CD14-positive monocyte (primary cell): ENCODE measurements at regions not wholly inside any gene's neighbourhood (a gene's known extent, or its start where the extent isn't known, plus 50 kb on each side); places are given as distances from the start of the nearest gene placed in this dataset.

Source experiments
- DNase-seq, 3 donors: peaks; one replicate each; pipeline ENCODE4 v3.0.0-alpha.2; 2011 to 2022
- H2AFZ ChIP-seq: 2 replicates; pipeline ENCODE4 v1.6.0; 2012; ENCODE audit warnings: mild to moderate bottlenecking, low read depth, low read length, inconsistent platforms; ENCODE audit not compliant: insufficient read depth, poor library complexity, severe bottlenecking
- H3K27ac ChIP-seq, 2 donors: 1 replicate in 1 of 2; 2 replicates in 1 of 2; pipeline ENCODE4 v1.5.1; 2012 to 2013; ENCODE audit warnings: low read length in 2 of 2, control low read depth in 1 of 2, inconsistent platforms in 1 of 2, low read depth in 1 of 2, mild to moderate bottlenecking in 1 of 2
- H3K27me3 ChIP-seq, 2 donors: one replicate each; pipeline versions ENCODE4 v1.6.0 to v1.6.1; 2011 to 2013; ENCODE audit warnings: low read length in 2 of 2; ENCODE audit not compliant: control insufficient read depth in 2 of 2, insufficient read depth in 2 of 2
- H3K36me3 ChIP-seq, 2 donors: replicated peaks in 1 of 2; 1 replicate in 1 of 2; 2 replicates in 1 of 2; pipeline versions ENCODE4 v1.5.1 to v1.6.1; 2012 to 2013; ENCODE audit warnings: low read length in 2 of 2, control low read depth in 1 of 2, inconsistent platforms in 1 of 2, mild to moderate bottlenecking in 1 of 2; ENCODE audit not compliant: insufficient read depth in 2 of 2, control insufficient read depth in 1 of 2
- H3K4me1 ChIP-seq, 2 donors: 1 replicate in 1 of 2; 2 replicates in 1 of 2; pipeline versions ENCODE4 v1.5.1 to v1.6.1; 2012 to 2013; ENCODE audit warnings: low read length in 2 of 2, control low read depth in 1 of 2, inconsistent platforms in 1 of 2, mild to moderate bottlenecking in 1 of 2, moderate library complexity in 1 of 2; ENCODE audit not compliant: insufficient read depth in 2 of 2, control insufficient read depth in 1 of 2
- H3K4me2 ChIP-seq: replicated peaks from 2 replicates; pipeline ENCODE3; 2012; ENCODE audit warnings: low read length, moderate library complexity, mild to moderate bottlenecking; ENCODE audit not compliant: poor library complexity, severe bottlenecking; ENCODE audit errors: extremely low read depth
- H3K4me3 ChIP-seq, 3 experiments: fragments of 200-600 bp in 1 of 3; sonication (generic) in 1 of 3; replicated peaks in 1 of 3; 1 replicate in 2 of 3; 2 replicates in 1 of 3; pipeline ENCODE4 v1.5.1; 2011 to 2013; ENCODE audit warnings: low read length in 3 of 3, mild to moderate bottlenecking in 3 of 3, control low read depth in 2 of 3, low read depth in 2 of 3, inconsistent platforms in 1 of 3, moderate library complexity in 1 of 3
- H3K79me2 ChIP-seq: 2 replicates; pipeline ENCODE4 v1.6.0; 2012; ENCODE audit warnings: mild to moderate bottlenecking, control low read depth, inconsistent platforms, low read length, moderate library complexity; ENCODE audit not compliant: insufficient read depth
- H3K9ac ChIP-seq: 2 replicates; pipeline ENCODE4 v1.6.0; 2017; ENCODE audit warnings: low read length, mild to moderate bottlenecking; ENCODE audit not compliant: insufficient read depth, poor library complexity, severe bottlenecking
- H3K9me3 ChIP-seq, 2 donors: replicated peaks in 1 of 2; 1 replicate in 1 of 2; 2 replicates in 1 of 2; pipeline versions ENCODE4 v1.5.1 to v1.6.1; 2012 to 2013; ENCODE audit warnings: low read length in 2 of 2, control low read depth in 1 of 2; ENCODE audit not compliant: control insufficient read depth in 1 of 2, insufficient read depth in 1 of 2
- H4K20me1 ChIP-seq: 2 replicates; pipeline ENCODE4 v1.6.0; 2012; ENCODE audit warnings: mild to moderate bottlenecking, low read length, control low read depth, moderate library complexity; ENCODE audit not compliant: insufficient read depth
- H3K27ac Mint-ChIP-seq, 7 donors: one replicate each; pipeline ENCODE4 v1.8.0; 2020; ENCODE audit warnings: mild to moderate bottlenecking in 7 of 7, mixed read lengths in 7 of 7, moderate library complexity in 6 of 7, inconsistent platforms in 2 of 7
- H3K27me3 Mint-ChIP-seq, 3 donors: one replicate each; pipeline ENCODE4 v1.8.0; 2021 to 2022; ENCODE audit warnings: low read depth in 3 of 3, mild to moderate bottlenecking in 3 of 3, mixed read lengths in 3 of 3, moderate library complexity in 3 of 3, inconsistent platforms in 1 of 3
- H3K36me3 Mint-ChIP-seq, 2 donors: one replicate each; pipeline ENCODE4 v1.8.0; 2020; ENCODE audit warnings: mixed read lengths in 2 of 2, inconsistent platforms in 1 of 2, mild to moderate bottlenecking in 1 of 2
- H3K4me1 Mint-ChIP-seq: one replicate; pipeline ENCODE4 v1.8.0; 2020; ENCODE audit warnings: mild to moderate bottlenecking, mixed read lengths
- H3K4me3 Mint-ChIP-seq, 2 donors: one replicate each; pipeline ENCODE4 v1.8.0; 2020; ENCODE audit warnings: mild to moderate bottlenecking in 2 of 2, mixed read lengths in 2 of 2, moderate library complexity in 1 of 2
- H3K9me3 Mint-ChIP-seq, 7 donors: one replicate each; pipeline ENCODE4 v1.8.0; 2020 to 2022; ENCODE audit warnings: mixed read lengths in 7 of 7, mild to moderate bottlenecking in 6 of 7, moderate library complexity in 6 of 7, inconsistent platforms in 2 of 7
- CTCF ChIP-seq: fragments of 200-600 bp; IDR thresholded peaks from one replicate; pipeline ENCODE4 v1.8.0; 2022; ENCODE audit warnings: antibody characterized with exemption, mild to moderate bottlenecking
- WGBS: methylation state at CpG from one replicate; pipeline ENCODE4 v1.1.5; 2013; ENCODE audit warnings: missing lambda C conversion rate; ENCODE audit not compliant: insufficient coverage; 5-methylcytosine and 5-hydroxymethylcytosine counted together
- intact Hi-C, 2 donors: fragments of 100-400 bp; cut with micrococcal nuclease; formaldehyde crosslinking; loops; one replicate each; pipeline versions ENCODE4 v1.15.0 to v1.15.1; 2023

GRCh38 chr4:43918377-43918776 lies 530.2 kb downstream of the KCTD8 start:
- Histone ChIP-seq H2AFZ (no peak overlapping the region), H3K9ac (no peak overlapping the region), H3K4me2 (no peak overlapping the region), H3K9me3 (peaks cover 2 to 6% of the 10 kb centered on the region in 2 donors), H3K4me3 (no peak overlapping the region), H3K27ac (no peak overlapping the region), H3K27me3 (no peaks in the 10 kb centered on the region), H3K79me2 (no peaks in the 10 kb centered on the region), H4K20me1 (no peaks in the 10 kb centered on the region), H3K36me3 (no peaks in the 10 kb centered on the region), H3K4me1 (no peaks in the 10 kb centered on the region)
- no peak for DNase-seq
- no peak for TF ChIP-seq CTCF
- Mint-ChIP-seq H3K27ac (no peak overlapping the region), H3K36me3 (no peaks in the 10 kb centered on the region), H3K9me3 (peaks cover 3 to 10% (median 7%) of the 10 kb centered on the region in 7 donors), H3K4me1 (no peaks in the 10 kb centered on the region), H3K4me3 (no peak overlapping the region), H3K27me3 (peaks cover 0 to 2% (median 0%) of the 10 kb centered on the region in 3 donors)
- no CpG with 5 or more reads among the region's 3 CpGs for WGBS
- intact Hi-C loops: no loop called here

- intact Hi-C loops: no loop called here
These were observed 516.2 kb downstream of the KCTD8 start for GRCh38 chr4:43932448-43932847.

More at GRCh38 chr4:43932448-43932847, 516.2 kb downstream of the KCTD8 start:
- Mint-ChIP-seq H3K36me3 (no peaks in the 10 kb centered on the region), H3K9me3 (peaks cover 0 to 3% (median under 1%) of the 10 kb centered on the region in 7 donors), H3K4me1 (no peaks in the 10 kb centered on the region), H3K4me3 (no peak overlapping the region), H3K27me3 (no peaks in the 10 kb centered on the region), H3K27ac (no peak overlapping the region)
- 100% methylated on average over 1 of the region's 2 CpGs for WGBS
- Histone ChIP-seq H3K9ac (no peak overlapping the region), H3K4me2 (no peak overlapping the region), H3K27ac (no peak overlapping the region), H3K36me3 (no peaks in the 10 kb centered on the region), H3K27me3 (no peaks in the 10 kb centered on the region), H3K4me3 (no peak overlapping the region), H2AFZ (no peak overlapping the region), H3K79me2 (no peaks in the 10 kb centered on the region), H3K4me1 (no peaks in the 10 kb centered on the region), H4K20me1 (no peaks in the 10 kb centered on the region), H3K9me3 (no peaks in the 10 kb centered on the region)
- no peak for TF ChIP-seq CTCF
- DNase-seq: no peak
